Endothelial cell of umbilical vein (primary cell): ENCODE measurements at regions not wholly inside any gene's neighbourhood (a gene's known extent, or its start where the extent isn't known, plus 50 kb on each side); places are given as distances from the start of the nearest gene placed in this dataset.

Experiments used
- EZH2 ChIP-seq: IDR thresholded peaks from 2 replicates; pipeline ENCODE4 v1.6.1; 2012; ENCODE audit warnings: borderline replicate concordance, low read depth, mild to moderate bottlenecking, moderate library complexity, low read length, inconsistent platforms; ENCODE audit not compliant: severe bottlenecking
- MYC ChIP-seq: IDR thresholded peaks from one replicate; pipeline ENCODE4 v1.6.1; 2011; ENCODE audit warnings: mild to moderate bottlenecking, low read depth, low read length
- POLR2A ChIP-seq: IDR thresholded peaks from 2 replicates; pipeline ENCODE4 v1.6.1; 2012; ENCODE audit warnings: low read depth, mild to moderate bottlenecking, control low read depth, low read length
- POLR2AphosphoS5 ChIP-seq: IDR thresholded peaks from 2 replicates; pipeline ENCODE4 v1.6.1; 2012; ENCODE audit warnings: low read depth, mild to moderate bottlenecking, control low read depth, low read length, moderate library complexity; ENCODE audit not compliant: insufficient read depth
- TF ChIP-seq, protein P1 (sequence below), 2 donors: IDR thresholded peaks; 1 replicate in 1 of 2; 2 replicates in 1 of 2; pipeline ENCODE4 v1.5.1; 2011; ENCODE audit warnings: low read length in 2 of 2, mild to moderate bottlenecking in 2 of 2, moderate library complexity in 2 of 2, control low read depth in 1 of 2, inconsistent platforms in 1 of 2, low read depth in 1 of 2; ENCODE audit not compliant: insufficient read depth in 1 of 2; ENCODE audit errors: extremely low read depth in 1 of 2
- TF ChIP-seq, protein P2 (sequence below): IDR thresholded peaks from 2 replicates; pipeline ENCODE4 v1.6.1; 2011; ENCODE audit not compliant: insufficient read depth, insufficient read length

DNA sequence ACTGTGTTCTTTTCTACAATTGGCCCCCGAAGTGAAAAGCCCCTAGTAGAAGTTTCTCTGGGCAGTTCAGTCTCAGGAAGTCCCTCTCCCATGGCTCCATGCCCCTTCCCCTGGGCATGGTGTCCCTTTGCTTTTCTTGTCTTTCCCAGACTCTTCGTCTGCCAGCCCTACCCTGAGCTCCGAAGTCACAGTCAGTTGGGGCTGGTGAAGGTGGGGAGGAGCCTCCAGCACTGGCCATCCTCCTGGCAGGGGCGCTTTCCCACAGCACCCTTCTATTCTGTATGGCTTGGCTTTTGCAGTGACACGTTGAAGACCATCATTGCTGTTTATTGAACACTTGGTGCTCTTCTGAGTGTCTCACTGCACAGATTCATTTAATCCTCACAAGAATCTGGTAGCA is 195.1 kb upstream of the CADM1 start:
- TF ChIP-seq, protein P1, sequence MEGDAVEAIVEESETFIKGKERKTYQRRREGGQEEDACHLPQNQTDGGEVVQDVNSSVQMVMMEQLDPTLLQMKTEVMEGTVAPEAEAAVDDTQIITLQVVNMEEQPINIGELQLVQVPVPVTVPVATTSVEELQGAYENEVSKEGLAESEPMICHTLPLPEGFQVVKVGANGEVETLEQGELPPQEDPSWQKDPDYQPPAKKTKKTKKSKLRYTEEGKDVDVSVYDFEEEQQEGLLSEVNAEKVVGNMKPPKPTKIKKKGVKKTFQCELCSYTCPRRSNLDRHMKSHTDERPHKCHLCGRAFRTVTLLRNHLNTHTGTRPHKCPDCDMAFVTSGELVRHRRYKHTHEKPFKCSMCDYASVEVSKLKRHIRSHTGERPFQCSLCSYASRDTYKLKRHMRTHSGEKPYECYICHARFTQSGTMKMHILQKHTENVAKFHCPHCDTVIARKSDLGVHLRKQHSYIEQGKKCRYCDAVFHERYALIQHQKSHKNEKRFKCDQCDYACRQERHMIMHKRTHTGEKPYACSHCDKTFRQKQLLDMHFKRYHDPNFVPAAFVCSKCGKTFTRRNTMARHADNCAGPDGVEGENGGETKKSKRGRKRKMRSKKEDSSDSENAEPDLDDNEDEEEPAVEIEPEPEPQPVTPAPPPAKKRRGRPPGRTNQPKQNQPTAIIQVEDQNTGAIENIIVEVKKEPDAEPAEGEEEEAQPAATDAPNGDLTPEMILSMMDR (IDR thresholded peaks at IDR 0.05; ENCODE audit: extremely low read depth in 1 of 2, insufficient read depth in 1 of 2, low read depth in 1 of 2, low read length in 2 of 2) = no peak
- TF ChIP-seq, protein P2, sequence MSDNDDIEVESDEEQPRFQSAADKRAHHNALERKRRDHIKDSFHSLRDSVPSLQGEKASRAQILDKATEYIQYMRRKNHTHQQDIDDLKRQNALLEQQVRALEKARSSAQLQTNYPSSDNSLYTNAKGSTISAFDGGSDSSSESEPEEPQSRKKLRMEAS = no peak
- no peak for TF ChIP-seq POLR2A
- TF ChIP-seq MYC = no peak
- TF ChIP-seq EZH2 = no peak
- no peak for TF ChIP-seq POLR2AphosphoS5
